Neuronal stem cell (in vitro differentiated cells): ENCODE measurements at regions not wholly inside any gene's neighbourhood (a gene's known extent, or its start where the extent isn't known, plus 50 kb on each side); places are given as distances from the start of the nearest gene placed in this dataset.

Experiments used
- DNase-seq: peaks from one replicate; pipeline ENCODE4 v3.0.0-alpha.2; 2013; ENCODE audit warnings: low spot score
- H2AFZ ChIP-seq: one replicate; pipeline ENCODE4 v1.6.1; 2013; ENCODE audit warnings: mild to moderate bottlenecking, low read length, inconsistent platforms
- H2AK5ac ChIP-seq: 2 replicates; pipeline ENCODE4 v1.6.1; 2013; ENCODE audit warnings: low read depth, mild to moderate bottlenecking, inconsistent platforms, low read length, moderate library complexity, mixed read lengths
- H2BK120ac ChIP-seq: 2 replicates; pipeline ENCODE4 v1.6.1; 2013; ENCODE audit warnings: low read depth, mild to moderate bottlenecking, inconsistent platforms, low read length, moderate library complexity, mixed read lengths
- H2BK12ac ChIP-seq: one replicate; pipeline ENCODE4 v1.6.1; 2013; ENCODE audit warnings: low read length, inconsistent platforms
- H2BK15ac ChIP-seq: 2 replicates; pipeline ENCODE4 v1.6.1; 2013; ENCODE audit warnings: mild to moderate bottlenecking, low read length, inconsistent platforms, mixed read lengths
- H2BK5ac ChIP-seq: one replicate; pipeline ENCODE4 v1.6.1; 2013; ENCODE audit warnings: inconsistent platforms, mild to moderate bottlenecking, low read length, moderate library complexity
- H3K14ac ChIP-seq: one replicate; pipeline ENCODE4 v1.6.1; 2013; ENCODE audit warnings: low read length, inconsistent platforms
- H3K18ac ChIP-seq: 2 replicates; pipeline ENCODE4 v1.6.1; 2013; ENCODE audit warnings: low read length, inconsistent platforms
- H3K23ac ChIP-seq: 2 replicates; pipeline ENCODE4 v1.6.1; 2013; ENCODE audit warnings: low read depth, mild to moderate bottlenecking, mixed read lengths, low read length, inconsistent platforms; ENCODE audit not compliant: poor library complexity
- H3K27ac ChIP-seq: replicated peaks from 3 replicates; pipeline ENCODE4 v1.5.1; 2013; ENCODE audit warnings: low read length, inconsistent platforms
- H3K27me3 ChIP-seq, 3 experiments: 2 replicates each; pipeline ENCODE4 v1.6.1; 2013; ENCODE audit warnings: low read length in 3 of 3, mild to moderate bottlenecking in 2 of 3, inconsistent platforms in 1 of 3, low read depth in 1 of 3, mixed read lengths in 1 of 3, moderate library complexity in 1 of 3; ENCODE audit not compliant: control insufficient read depth in 3 of 3, insufficient read depth in 3 of 3
- H3K36me3 ChIP-seq, 2 donors: replicated peaks in 1 of 2; 2 replicates each; pipeline ENCODE4 v1.6.1; 2013; ENCODE audit warnings: low read length in 2 of 2; ENCODE audit not compliant: control insufficient read depth in 2 of 2, insufficient read depth in 2 of 2
- H3K4ac ChIP-seq: 2 replicates; pipeline ENCODE4 v1.6.1; 2013; ENCODE audit warnings: inconsistent platforms, mild to moderate bottlenecking, low read length, moderate library complexity
- H3K4me1 ChIP-seq, 2 donors: 1 replicate in 1 of 2; 2 replicates in 1 of 2; pipeline ENCODE4 v1.6.1; 2013; ENCODE audit warnings: low read length in 2 of 2, low read depth in 1 of 2; ENCODE audit not compliant: control insufficient read depth in 2 of 2, insufficient read depth in 1 of 2
- H3K4me2 ChIP-seq: one replicate; pipeline ENCODE4 v1.6.1; 2013; ENCODE audit warnings: mild to moderate bottlenecking, low read length, inconsistent platforms; ENCODE audit not compliant: insufficient read depth, poor library complexity, severe bottlenecking
- H3K4me3 ChIP-seq, 2 donors: 2 replicates each; pipeline ENCODE4 v1.5.1; 2013; ENCODE audit warnings: low read length in 2 of 2, mild to moderate bottlenecking in 2 of 2, inconsistent platforms in 1 of 2, moderate library complexity in 1 of 2
- H3K79me1 ChIP-seq: one replicate; pipeline ENCODE4 v1.6.1; 2013; ENCODE audit warnings: low read depth, mild to moderate bottlenecking, inconsistent platforms, low read length, moderate library complexity
- H3K9ac ChIP-seq: one replicate; pipeline ENCODE4 v1.6.1; 2013; ENCODE audit warnings: mild to moderate bottlenecking, low read depth, low read length, inconsistent platforms; ENCODE audit not compliant: poor library complexity
- H3K9me3 ChIP-seq, 2 donors: replicated peaks in 1 of 2; 2 replicates each; pipeline versions ENCODE3 to v1.6.1; 2013; ENCODE audit warnings: low read length in 2 of 2, mild to moderate bottlenecking in 2 of 2, inconsistent platforms in 1 of 2, low read depth in 1 of 2, mixed read lengths in 1 of 2, moderate library complexity in 1 of 2; ENCODE audit not compliant: control insufficient read depth in 2 of 2, insufficient read depth in 1 of 2
- H4K8ac ChIP-seq: one replicate; pipeline ENCODE4 v1.6.1; 2013; ENCODE audit warnings: low read depth, mild to moderate bottlenecking, inconsistent platforms, low read length, moderate library complexity
- H4K91ac ChIP-seq: one replicate; pipeline ENCODE4 v1.6.1; 2013; ENCODE audit warnings: low read length, low read depth, mild to moderate bottlenecking, inconsistent platforms; ENCODE audit not compliant: poor library complexity
- WGBS, 2 donors: extraction: QIAGEN DNeasy Blood & Tissue Kit; methylation state at CpG; one replicate each; pipeline ENCODE4 v1.1.7; 2013; ENCODE audit warnings: missing lambda C conversion rate in 2 of 2, mixed read lengths in 1 of 2; ENCODE audit not compliant: insufficient read length in 2 of 2, insufficient replicate concordance in 1 of 2; ENCODE audit errors: extremely low coverage in 2 of 2; 5-methylcytosine and 5-hydroxymethylcytosine counted together

DNA sequence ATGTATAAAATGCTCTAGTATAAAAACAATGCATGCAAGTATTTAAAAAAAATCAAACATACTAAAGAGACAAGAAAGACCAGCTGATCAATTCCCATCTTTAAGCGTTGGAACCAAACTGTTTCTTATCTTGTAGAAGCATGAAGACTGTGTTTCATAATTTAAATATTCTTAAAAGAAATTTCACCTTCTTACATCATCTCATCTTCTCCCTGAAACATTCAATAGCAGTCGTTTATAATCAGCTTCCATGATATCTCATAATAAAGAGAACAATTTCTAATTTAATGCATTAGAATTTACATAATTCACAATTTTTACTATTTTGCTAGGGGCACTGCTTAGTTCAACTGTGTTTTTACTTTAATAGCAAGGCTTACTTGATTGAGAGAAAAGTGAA lies 468.1 kb upstream of the MARCKS start:
- Histone ChIP-seq H2BK15ac (no peak overlapping the region), H3K14ac (no peak overlapping the region), H3K23ac (no peak overlapping the region), H2BK5ac (no peak overlapping the region), H3K27ac (no peak overlapping the region), H3K4me1 (peaks cover 0 to 16% of the 10 kb centered on the region in 2 donors), H3K79me1 (no peaks in the 10 kb centered on the region), H3K4ac (no peak overlapping the region), H3K9ac (no peak overlapping the region), H3K4me2 (no peak overlapping the region), H3K9me3 (no peaks in the 10 kb centered on the region), H2AFZ (no peak overlapping the region), H4K91ac (no peak overlapping the region), H3K36me3 (no peaks in the 10 kb centered on the region), H3K4me3 (no peak overlapping the region), H2AK5ac (no peak overlapping the region), H3K18ac (no peak overlapping the region), H4K8ac (no peak overlapping the region), H2BK12ac (no peak overlapping the region), H3K27me3 (no peaks in the 10 kb centered on the region), H2BK120ac (no peak overlapping the region)
- no peak for DNase-seq
- no CpG with 5 or more reads among the region's 2 CpGs for WGBS, 2 donors

- Histone ChIP-seq H2AK5ac (no peak overlapping the region), H4K91ac (no peak overlapping the region), H4K8ac (no peak overlapping the region), H2BK5ac (no peak overlapping the region), H3K4me2 (no peak overlapping the region), H3K23ac (no peak overlapping the region), H2BK120ac (no peak overlapping the region), H3K14ac (no peak overlapping the region), H2BK15ac (no peak overlapping the region), H3K4ac (no peak overlapping the region), H2BK12ac (no peak overlapping the region), H3K9me3 (no peaks in the 10 kb centered on the region), H3K9ac (no peak overlapping the region), H3K27me3 (no peaks in the 10 kb centered on the region), H3K79me1 (no peaks in the 10 kb centered on the region), H3K18ac (no peak overlapping the region), H3K36me3 (no peaks in the 10 kb centered on the region), H3K27ac (no peak overlapping the region), H2AFZ (no peak overlapping the region), H3K4me3 (no peak overlapping the region), H3K4me1 (peaks cover 2 to 16% of the 10 kb centered on the region in 2 donors)
- no CpG with 5 or more reads among the region's 3 CpGs for WGBS, 2 donors
- DNase-seq, result no peak
Observed at GRCh38 chr6:113392551-113393055, 464.5 kb upstream of the MARCKS start.

DNA sequence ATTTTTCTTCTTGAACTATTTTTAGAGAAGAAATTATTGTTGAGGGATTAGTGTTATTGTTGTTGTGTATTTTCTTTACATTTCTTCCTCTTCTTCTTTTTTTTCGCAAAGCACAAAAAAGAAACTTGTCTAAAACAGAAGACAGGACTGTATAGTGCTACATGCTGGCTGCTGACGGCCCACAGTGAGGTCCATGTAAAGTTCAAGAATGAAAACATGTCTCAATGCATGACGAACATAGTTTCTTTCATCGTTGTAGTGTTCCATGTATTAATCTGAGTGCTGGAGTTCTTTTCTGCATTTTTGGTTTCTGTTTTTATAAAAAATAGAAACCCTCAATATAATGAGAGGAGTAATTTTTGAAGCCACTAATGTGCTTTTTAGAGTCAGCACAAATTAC lies 462.9 kb upstream of the MARCKS start:
- H3K14ac ChIP-seq, result no peak overlapping the region
- no peak overlapping the region for H2BK5ac ChIP-seq
- H2BK12ac ChIP-seq, result no peak overlapping the region
- no peak overlapping the region for H2AK5ac ChIP-seq
- no peak overlapping the region for H3K9ac ChIP-seq
- H3K27ac ChIP-seq, result no peak overlapping the region
- H3K9me3 ChIP-seq, result no peaks in the 10 kb centered on the region
- no peak overlapping the region for H3K18ac ChIP-seq
- no peak overlapping the region for H3K4me2 ChIP-seq
- no peak for DNase-seq
- no peak overlapping the region for H4K8ac ChIP-seq
- no CpG with 5 or more reads among the region's 4 CpGs for WGBS, 2 donors
- H3K4ac ChIP-seq, result no peak overlapping the region
- no peak overlapping the region for H3K4me3 ChIP-seq
- H3K4me1 ChIP-seq, result peaks cover 2 to 16% of the 10 kb centered on the region in 2 donors
- H3K27me3 ChIP-seq, result no peaks in the 10 kb centered on the region
- H3K36me3 ChIP-seq, result no peaks in the 10 kb centered on the region
- no peaks in the 10 kb centered on the region for H3K79me1 ChIP-seq
- no peak overlapping the region for H2AFZ ChIP-seq
- H2BK15ac ChIP-seq, result no peak overlapping the region
- no peak overlapping the region for H4K91ac ChIP-seq
- no peak overlapping the region for H2BK120ac ChIP-seq
- H3K23ac ChIP-seq, result no peak overlapping the region

DNA sequence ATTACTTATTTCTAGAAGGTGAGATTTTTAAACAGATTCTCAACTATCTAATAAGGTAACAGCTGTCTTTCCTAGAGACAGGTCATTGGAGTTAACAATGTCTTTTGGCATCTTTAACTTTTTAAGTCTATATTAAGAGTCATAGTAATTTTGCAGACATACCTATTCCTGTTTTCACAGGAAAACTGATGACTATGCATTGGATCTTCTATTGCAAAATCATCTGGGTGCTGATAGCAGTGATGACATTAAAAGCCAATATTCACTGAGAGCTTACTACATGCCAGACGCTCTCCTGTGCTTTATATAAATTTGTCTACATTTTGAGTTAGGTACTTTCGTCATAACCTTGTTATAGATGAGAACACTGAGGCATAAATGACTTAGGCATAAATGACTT lies 462.4 kb upstream of the MARCKS start:
- Histone ChIP-seq H3K36me3 (no peaks in the 10 kb centered on the region), H2BK120ac (no peak overlapping the region), H3K4ac (no peak overlapping the region), H3K4me2 (no peak overlapping the region), H3K4me3 (no peak overlapping the region), H4K91ac (no peak overlapping the region), H3K18ac (no peak overlapping the region), H4K8ac (no peak overlapping the region), H3K4me1 (peaks cover 2 to 16% of the 10 kb centered on the region in 2 donors), H2BK5ac (no peak overlapping the region), H3K27me3 (no peaks in the 10 kb centered on the region), H2AK5ac (no peak overlapping the region), H2AFZ (no peak overlapping the region), H3K27ac (no peak overlapping the region), H2BK15ac (no peak overlapping the region), H3K9ac (no peak overlapping the region), H2BK12ac (no peak overlapping the region), H3K79me1 (no peaks in the 10 kb centered on the region), H3K14ac (no peak overlapping the region), H3K23ac (no peak overlapping the region), H3K9me3 (no peaks in the 10 kb centered on the region)
- WGBS, 2 donors, result no CpG with 5 or more reads among the region's 2 CpGs
- no peak for DNase-seq
